Duodenal mucosa (tissue), 2 donors: ENCODE measurements at regions not wholly inside any gene's neighbourhood (a gene's known extent, or its start where the extent isn't known, plus 50 kb on each side); places are given as distances from the start of the nearest gene placed in this dataset.

Experiments
- H3K27ac ChIP-seq: one replicate; pipeline ENCODE4 v1.7.0; 2013; ENCODE audit warnings: low read depth, low read length
- H3K27me3 ChIP-seq, 2 donors: one replicate each; pipeline ENCODE4 v1.7.0; 2013; ENCODE audit warnings: low read length in 2 of 2, control low read depth in 1 of 2; ENCODE audit not compliant: insufficient read depth in 2 of 2, control insufficient read depth in 1 of 2
- H3K36me3 ChIP-seq, 2 donors: one replicate each; pipeline ENCODE4 v1.7.0; 2013; ENCODE audit warnings: low read length in 2 of 2, control low read depth in 1 of 2; ENCODE audit not compliant: insufficient read depth in 2 of 2, control insufficient read depth in 1 of 2
- H3K4me1 ChIP-seq, 2 donors: one replicate each; pipeline ENCODE4 v1.7.0; 2013; ENCODE audit warnings: low read length in 2 of 2, control low read depth in 1 of 2; ENCODE audit not compliant: insufficient read depth in 2 of 2, control insufficient read depth in 1 of 2
- H3K4me3 ChIP-seq, 2 donors: one replicate each; pipeline ENCODE4 v1.7.0; 2013; ENCODE audit warnings: low read length in 2 of 2, low read depth in 1 of 2
- H3K9ac ChIP-seq, 2 donors: one replicate each; pipeline ENCODE4 v1.7.0; 2013; ENCODE audit warnings: low read length in 2 of 2, low read depth in 1 of 2
- H3K9me3 ChIP-seq, 2 donors: one replicate each; pipeline ENCODE4 v1.7.0; 2013; ENCODE audit warnings: low read length in 2 of 2, control low read depth in 1 of 2; ENCODE audit not compliant: control insufficient read depth in 1 of 2

GRCh38 chr3:81439108-81439507 is 322.3 kb downstream of the GBE1 start:
- Histone ChIP-seq H3K27me3 (no peaks in the 10 kb centered on the region), H3K9ac (no peak overlapping the region), H3K9me3 (no peaks in the 10 kb centered on the region), H3K36me3 (no peaks in the 10 kb centered on the region), H3K27ac (no peak overlapping the region), H3K4me3 (no peak overlapping the region), H3K4me1 (no peaks in the 10 kb centered on the region)

GRCh38 chr3:81437683-81438082 is 323.8 kb downstream of the GBE1 start:
- no peaks in the 10 kb centered on the region for H3K4me1 ChIP-seq
- H3K27me3 ChIP-seq: no peaks in the 10 kb centered on the region
- no peak overlapping the region for H3K27ac ChIP-seq
- H3K36me3 ChIP-seq: no peaks in the 10 kb centered on the region
- H3K9me3 ChIP-seq: no peaks in the 10 kb centered on the region
- no peak overlapping the region for H3K4me3 ChIP-seq
- H3K9ac ChIP-seq: no peak overlapping the region

- Histone ChIP-seq H3K4me1 (no peaks in the 10 kb centered on the region), H3K4me3 (no peak overlapping the region), H3K27me3 (no peaks in the 10 kb centered on the region), H3K9ac (no peak overlapping the region), H3K9me3 (no peaks in the 10 kb centered on the region), H3K27ac (no peak overlapping the region), H3K36me3 (no peaks in the 10 kb centered on the region)
Observed at GRCh38 chr3:81436182-81436581, 325.3 kb downstream of the GBE1 start.

GRCh38 chr3:81435050-81435449 is 326.4 kb downstream of the GBE1 start:
- Histone ChIP-seq H3K9ac (no peak overlapping the region), H3K4me1 (no peaks in the 10 kb centered on the region), H3K27me3 (no peaks in the 10 kb centered on the region), H3K36me3 (no peaks in the 10 kb centered on the region), H3K27ac (no peak overlapping the region), H3K4me3 (no peak overlapping the region), H3K9me3 (no peaks in the 10 kb centered on the region)

- no peak overlapping the region for H3K9ac ChIP-seq
- H3K9me3 ChIP-seq: no peaks in the 10 kb centered on the region
- no peak overlapping the region for H3K4me3 ChIP-seq
- no peaks in the 10 kb centered on the region for H3K27me3 ChIP-seq
- H3K36me3 ChIP-seq: no peaks in the 10 kb centered on the region
- no peaks in the 10 kb centered on the region for H3K4me1 ChIP-seq
- H3K27ac ChIP-seq: no peak overlapping the region
Observed at GRCh38 chr3:81434161-81434560, 327.3 kb downstream of the GBE1 start.

- Histone ChIP-seq H3K36me3 (no peaks in the 10 kb centered on the region), H3K27me3 (no peaks in the 10 kb centered on the region), H3K4me1 (no peaks in the 10 kb centered on the region), H3K4me3 (no peak overlapping the region), H3K9me3 (no peaks in the 10 kb centered on the region), H3K27ac (no peak overlapping the region), H3K9ac (no peak overlapping the region)
Observed at GRCh38 chr3:81433675-81434074, 327.8 kb downstream of the GBE1 start.

GRCh38 chr3:81432456-81432855 is 329.0 kb downstream of the GBE1 start:
- Histone ChIP-seq H3K9ac (no peak overlapping the region), H3K36me3 (no peaks in the 10 kb centered on the region), H3K27me3 (no peaks in the 10 kb centered on the region), H3K4me3 (no peak overlapping the region), H3K4me1 (no peaks in the 10 kb centered on the region), H3K9me3 (no peaks in the 10 kb centered on the region), H3K27ac (no peak overlapping the region)

GRCh38 chr3:81426826-81427577 is 334.4 kb downstream of the GBE1 start:
- Histone ChIP-seq H3K4me3 (no peak overlapping the region), H3K27ac (no peak overlapping the region), H3K36me3 (no peaks in the 10 kb centered on the region)

GRCh38 chr3:81425198-81425868 is 336.1 kb downstream of the GBE1 start:
- Histone ChIP-seq H3K4me1 (no peaks in the 10 kb centered on the region), H3K4me3 (no peak overlapping the region)

More at GRCh38 chr3:81426826-81427577, 334.4 kb downstream of the GBE1 start:
- H3K4me1 ChIP-seq: no peaks in the 10 kb centered on the region
- no peak overlapping the region for H3K9ac ChIP-seq
- no peaks in the 10 kb centered on the region for H3K9me3 ChIP-seq
- H3K27me3 ChIP-seq: no peaks in the 10 kb centered on the region

GRCh38 chr3:81419228-81419627 is 342.2 kb downstream of the GBE1 start:
- Histone ChIP-seq H3K9ac (no peak overlapping the region), H3K36me3 (no peaks in the 10 kb centered on the region), H3K4me1 (no peaks in the 10 kb centered on the region), H3K27me3 (no peaks in the 10 kb centered on the region), H3K27ac (no peak overlapping the region), H3K9me3 (no peaks in the 10 kb centered on the region), H3K4me3 (no peak overlapping the region)

More at GRCh38 chr3:81425198-81425868, 336.1 kb downstream of the GBE1 start:
- Histone ChIP-seq H3K9me3 (no peaks in the 10 kb centered on the region), H3K27ac (no peak overlapping the region), H3K9ac (no peak overlapping the region), H3K36me3 (no peaks in the 10 kb centered on the region), H3K27me3 (no peaks in the 10 kb centered on the region)
